HEK293 (cell line): ENCODE measurements at regions not wholly inside any gene's neighbourhood (a gene's known extent, or its start where the extent isn't known, plus 50 kb on each side); places are given as distances from the start of the nearest gene placed in this dataset.
"Not testable (repeated sequence)": the region's sequence is repeated elsewhere in the genome, so short reads cannot be mapped to it uniquely, and the experiment has no call there.

Experiments
- CTCF ChIA-PET: fragments of 350-600 bp; formaldehyde crosslinking; extraction: SDS; loops from one replicate; lab custom pipeline; 2021; ENCODE audit warnings: antibody characterized with exemption; lab: Yijun Ruan, JAX
- POLR2A ChIA-PET: fragments of 300-600 bp; formaldehyde crosslinking; extraction: SDS; loops from one replicate; lab custom pipeline; 2020; ENCODE audit warnings: antibody characterized with exemption, inconsistent platforms; lab: Yijun Ruan, JAX
- H3K27ac ChIP-seq: fragments of 200-500 bp; sonication (Bioruptor generic); 2 replicates; pipeline ENCODE4 v1.5.1; 2014; ENCODE audit warnings: low read depth, low read length, control low read depth, inconsistent platforms; ENCODE audit errors: extremely low read depth
- H3K36me3 ChIP-seq, 2 experiments: fragments of 200-500 bp in 1 of 2; sonication (Bioruptor generic) in 1 of 2; 1 replicate in 1 of 2; 2 replicates in 1 of 2; pipeline ENCODE4 v1.5.1; 2014 to 2017; ENCODE audit warnings: inconsistent platforms in 2 of 2, low read length in 2 of 2; ENCODE audit not compliant: control insufficient read depth in 2 of 2, insufficient read depth in 1 of 2
- H3K4me1 ChIP-seq: fragments of 200-500 bp; sonication (Bioruptor generic); 2 replicates; pipeline ENCODE4 v1.5.1; 2014; ENCODE audit warnings: mild to moderate bottlenecking, low read length, inconsistent platforms; ENCODE audit not compliant: control insufficient read depth, insufficient read depth
- H3K4me3 ChIP-seq: 2 replicates; pipeline ENCODE4 v1.5.1; 2011; ENCODE audit warnings: low read depth, mild to moderate bottlenecking, control low read depth, low read length, moderate library complexity
- H3K9me3 ChIP-seq: fragments of 200-500 bp; sonication (Bioruptor generic); 2 replicates; pipeline ENCODE4 v1.5.1; 2014; ENCODE audit warnings: low read depth, low read length, inconsistent platforms; ENCODE audit not compliant: control insufficient read depth, insufficient read depth
- BCL11B ChIP-seq: fragments of 450-650 bp; formaldehyde crosslinking; IDR thresholded peaks from 2 replicates; pipeline ENCODE4 v1.5.1; 2016; ENCODE audit warnings: low read depth, missing biosample characterization, missing genetic modification characterization
- GLIS2 ChIP-seq: fragments of 450-650 bp; formaldehyde crosslinking; IDR thresholded peaks from 2 replicates; pipeline ENCODE4 v1.5.1; 2016; ENCODE audit warnings: missing biosample characterization, missing genetic modification characterization
- MZF1 ChIP-seq: fragments of 450-650 bp; formaldehyde crosslinking; IDR thresholded peaks from 2 replicates; pipeline ENCODE4 v1.5.1; 2017; ENCODE audit warnings: missing biosample characterization, missing genetic modification characterization, borderline replicate concordance
- ZEB2 ChIP-seq: fragments of 450-650 bp; formaldehyde crosslinking; IDR thresholded peaks from 2 replicates; pipeline ENCODE4 v1.5.1; 2016; ENCODE audit warnings: missing biosample characterization, missing genetic modification characterization
- ZFP3 ChIP-seq: fragments of 450-650 bp; formaldehyde crosslinking; IDR thresholded peaks from 2 replicates; pipeline ENCODE4 v1.5.1; 2016; ENCODE audit warnings: low read depth, missing biosample characterization, missing genetic modification characterization
- ZNF146 ChIP-seq: fragments of 450-650 bp; formaldehyde crosslinking; IDR thresholded peaks from 2 replicates; pipeline ENCODE4 v1.5.1; 2016; ENCODE audit warnings: missing biosample characterization, missing genetic modification characterization
- ZNF157 ChIP-seq: fragments of 450-650 bp; formaldehyde crosslinking; IDR thresholded peaks from 2 replicates; pipeline ENCODE4 v1.5.1; 2016; ENCODE audit warnings: missing biosample characterization, missing genetic modification characterization
- ZNF19 ChIP-seq: fragments of 450-650 bp; formaldehyde crosslinking; IDR thresholded peaks from 2 replicates; pipeline ENCODE4; 2016; ENCODE audit warnings: missing biosample characterization, missing genetic modification characterization, low read depth
- ZNF23 ChIP-seq: fragments of 450-650 bp; formaldehyde crosslinking; IDR thresholded peaks from 2 replicates; pipeline ENCODE4 v1.5.1; 2016; ENCODE audit warnings: missing biosample characterization, missing genetic modification characterization, borderline replicate concordance
- ZNF621 ChIP-seq: fragments of 450-650 bp; formaldehyde crosslinking; IDR thresholded peaks from 2 replicates; pipeline ENCODE4 v1.5.1; 2017; ENCODE audit warnings: missing biosample characterization, missing genetic modification characterization
- TF ChIP-seq, protein P1 (sequence below): fragments of 450-650 bp; formaldehyde crosslinking; IDR thresholded peaks from 2 replicates; pipeline ENCODE4 v1.5.1; 2016; ENCODE audit warnings: missing biosample characterization, missing genetic modification characterization
- TF ChIP-seq, protein P2 (sequence below): fragments of 450-650 bp; formaldehyde crosslinking; IDR thresholded peaks from 2 replicates; pipeline ENCODE4 v1.5.1; 2016; ENCODE audit warnings: missing biosample characterization, missing genetic modification characterization, borderline replicate concordance
- TF ChIP-seq, protein P3 (sequence below): fragments of 450-650 bp; formaldehyde crosslinking; IDR thresholded peaks from 2 replicates; pipeline ENCODE4 v1.5.1; 2016; ENCODE audit warnings: missing biosample characterization, missing genetic modification characterization
- TF ChIP-seq, protein P4 (sequence below): fragments of 450-650 bp; formaldehyde crosslinking; IDR thresholded peaks from 2 replicates; pipeline ENCODE4 v1.5.1; 2017; ENCODE audit warnings: missing biosample characterization, missing genetic modification characterization

DNA sequence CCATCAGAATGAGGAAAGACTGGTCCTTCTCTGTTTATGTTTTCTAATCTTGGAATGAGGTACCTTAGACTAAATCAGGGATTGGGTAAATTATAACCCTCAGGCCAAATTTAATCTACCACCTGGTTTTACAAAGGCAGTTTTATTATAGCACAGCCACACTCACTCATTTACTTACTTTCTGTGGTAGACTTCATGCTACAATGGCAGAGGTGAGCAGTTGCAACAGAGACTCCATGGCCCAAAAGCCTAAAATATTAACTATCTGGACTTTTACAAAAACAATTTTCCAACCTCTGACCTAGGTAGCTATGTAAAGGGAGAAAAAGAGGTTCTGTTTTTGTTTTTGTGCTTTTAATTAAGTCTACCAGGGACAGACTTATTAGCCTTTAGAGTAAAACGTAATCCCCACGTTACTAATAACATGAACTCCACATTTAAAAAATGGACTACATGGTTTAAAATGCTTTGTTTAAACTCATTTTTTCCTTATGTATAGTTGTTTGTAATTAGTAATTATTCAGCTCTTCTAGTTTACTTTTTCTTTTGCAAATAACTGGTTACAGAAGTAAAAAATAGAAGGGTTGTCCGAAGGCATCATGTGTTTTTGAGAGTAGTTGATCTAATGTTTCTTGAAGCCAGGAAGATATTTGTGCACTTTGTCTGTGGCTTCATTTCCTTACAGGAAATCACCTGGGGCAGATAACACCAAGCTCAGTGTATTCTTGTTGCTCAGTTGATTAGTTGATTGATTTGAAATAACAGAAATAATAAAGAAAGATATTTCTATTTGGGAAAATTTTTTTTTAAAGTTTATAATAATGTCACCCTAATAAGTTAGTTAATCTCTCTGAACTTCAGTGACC, 57.6 kb upstream of the ATP2B1 start:
- no peak overlapping the region for H3K4me3 ChIP-seq

DNA sequence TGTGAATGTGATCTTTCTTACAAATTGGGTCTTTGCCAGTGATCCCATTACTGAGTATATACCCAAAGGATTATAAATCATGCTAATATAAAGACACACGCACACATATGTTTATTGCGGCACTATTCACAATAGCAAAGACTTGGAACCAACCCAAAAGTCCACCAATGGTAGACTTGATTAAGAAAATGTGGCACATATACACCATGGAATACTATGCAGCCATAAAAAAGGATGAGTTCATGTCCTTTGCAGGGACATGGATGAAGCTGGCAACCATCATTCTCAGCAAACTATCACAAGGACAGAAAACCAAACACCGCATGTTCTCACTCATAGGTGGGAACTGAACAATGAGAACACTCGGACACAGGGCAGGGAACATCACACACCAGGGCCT, 55.5 kb upstream of the ATP2B1 start:
- H3K36me3 ChIP-seq, H3K9me3 ChIP-seq, POLR2A ChIA-PET, H3K4me3 ChIP-seq, H3K4me1 ChIP-seq, H3K27ac ChIP-seq: not testable (repeated sequence)
- peak; percentile 98 for TF ChIP-seq ZNF146
- TF ChIP-seq, protein P1, sequence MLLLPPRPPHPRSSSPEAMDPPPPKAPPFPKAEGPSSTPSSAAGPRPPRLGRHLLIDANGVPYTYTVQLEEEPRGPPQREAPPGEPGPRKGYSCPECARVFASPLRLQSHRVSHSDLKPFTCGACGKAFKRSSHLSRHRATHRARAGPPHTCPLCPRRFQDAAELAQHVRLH (tag by site-specific recombination) = 0 out of 2 replicates have a peak, but pooled peaks have one; percentile 50
- CTCF ChIA-PET = interaction anchor here (1.1 kb wide), 1 partner anchor 340 kb away, joined by 3 read pairs; no protein-coding TSS in a partner anchor

More for the DNA sequence above, 57.6 kb upstream of the ATP2B1 start:
- H3K36me3 ChIP-seq = no peaks in the 10 kb centered on the region
- no peak for TF ChIP-seq GLIS2 (tag by site-specific recombination)
- peak; percentile 45; the same call in 1 of the 2 replicates for TF ChIP-seq MZF1 (tag by site-specific recombination)
- no peak for TF ChIP-seq ZNF19 (tag by site-specific recombination)
- ChIA-PET POLR2A (no interaction called here), CTCF (interaction anchor here (0.7 kb wide), 2 partner anchors 214 to 1175 kb away, joined by 4 to 5 read pairs; no protein-coding TSS in a partner anchor)
- no peaks in the 10 kb centered on the region for H3K9me3 ChIP-seq
- H3K4me1 ChIP-seq = no peaks in the 10 kb centered on the region
- H3K27ac ChIP-seq = no peak overlapping the region

DNA sequence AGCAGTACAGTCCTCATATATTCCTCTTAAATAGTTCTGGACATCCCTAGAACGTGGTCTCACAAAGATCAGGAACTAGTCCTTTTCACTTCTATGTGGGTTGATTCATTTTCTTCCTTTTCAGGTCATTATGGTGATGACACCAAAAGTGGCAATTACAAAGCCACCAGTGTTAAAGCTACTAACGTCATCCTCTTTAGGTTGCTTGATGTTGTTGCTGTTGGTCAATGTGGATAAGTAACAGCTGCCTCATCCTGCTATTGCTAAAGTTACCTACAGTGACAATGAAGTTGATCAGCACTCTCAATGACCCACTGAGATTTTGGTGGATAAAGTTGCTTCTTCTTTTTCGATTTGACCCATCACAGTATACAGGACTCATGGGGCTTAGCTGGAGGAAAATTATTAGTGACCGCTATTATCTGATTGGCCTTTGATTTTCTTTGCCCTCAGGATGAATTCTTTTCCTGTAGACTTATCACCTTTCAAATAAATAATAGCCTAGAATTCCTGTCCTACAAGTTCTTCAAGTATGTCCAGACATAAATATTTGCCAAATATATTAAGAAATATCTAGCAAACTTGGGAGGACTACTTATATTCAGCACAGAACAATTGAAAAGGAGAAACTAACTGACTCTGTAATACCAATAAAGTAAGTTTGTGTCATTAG, 54.0 kb upstream of the ATP2B1 start:
- H3K36me3 ChIP-seq = no peaks in the 10 kb centered on the region
- no peak overlapping the region for H3K27ac ChIP-seq
- TF ChIP-seq ZNF23 (tag by site-specific recombination) = no peak
- no peak for TF ChIP-seq ZNF157 (tag by site-specific recombination)
- TF ChIP-seq ZFP3 = no peak
- no peak for TF ChIP-seq ZNF621 (tag by site-specific recombination)
- TF ChIP-seq ZEB2 = no peak
- TF ChIP-seq, protein P2, sequence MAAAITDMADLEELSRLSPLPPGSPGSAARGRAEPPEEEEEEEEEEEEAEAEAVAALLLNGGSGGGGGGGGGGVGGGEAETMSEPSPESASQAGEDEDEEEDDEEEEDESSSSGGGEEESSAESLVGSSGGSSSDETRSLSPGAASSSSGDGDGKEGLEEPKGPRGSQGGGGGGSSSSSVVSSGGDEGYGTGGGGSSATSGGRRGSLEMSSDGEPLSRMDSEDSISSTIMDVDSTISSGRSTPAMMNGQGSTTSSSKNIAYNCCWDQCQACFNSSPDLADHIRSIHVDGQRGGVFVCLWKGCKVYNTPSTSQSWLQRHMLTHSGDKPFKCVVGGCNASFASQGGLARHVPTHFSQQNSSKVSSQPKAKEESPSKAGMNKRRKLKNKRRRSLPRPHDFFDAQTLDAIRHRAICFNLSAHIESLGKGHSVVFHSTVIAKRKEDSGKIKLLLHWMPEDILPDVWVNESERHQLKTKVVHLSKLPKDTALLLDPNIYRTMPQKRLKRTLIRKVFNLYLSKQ = no peak
- TF ChIP-seq, protein P3, sequence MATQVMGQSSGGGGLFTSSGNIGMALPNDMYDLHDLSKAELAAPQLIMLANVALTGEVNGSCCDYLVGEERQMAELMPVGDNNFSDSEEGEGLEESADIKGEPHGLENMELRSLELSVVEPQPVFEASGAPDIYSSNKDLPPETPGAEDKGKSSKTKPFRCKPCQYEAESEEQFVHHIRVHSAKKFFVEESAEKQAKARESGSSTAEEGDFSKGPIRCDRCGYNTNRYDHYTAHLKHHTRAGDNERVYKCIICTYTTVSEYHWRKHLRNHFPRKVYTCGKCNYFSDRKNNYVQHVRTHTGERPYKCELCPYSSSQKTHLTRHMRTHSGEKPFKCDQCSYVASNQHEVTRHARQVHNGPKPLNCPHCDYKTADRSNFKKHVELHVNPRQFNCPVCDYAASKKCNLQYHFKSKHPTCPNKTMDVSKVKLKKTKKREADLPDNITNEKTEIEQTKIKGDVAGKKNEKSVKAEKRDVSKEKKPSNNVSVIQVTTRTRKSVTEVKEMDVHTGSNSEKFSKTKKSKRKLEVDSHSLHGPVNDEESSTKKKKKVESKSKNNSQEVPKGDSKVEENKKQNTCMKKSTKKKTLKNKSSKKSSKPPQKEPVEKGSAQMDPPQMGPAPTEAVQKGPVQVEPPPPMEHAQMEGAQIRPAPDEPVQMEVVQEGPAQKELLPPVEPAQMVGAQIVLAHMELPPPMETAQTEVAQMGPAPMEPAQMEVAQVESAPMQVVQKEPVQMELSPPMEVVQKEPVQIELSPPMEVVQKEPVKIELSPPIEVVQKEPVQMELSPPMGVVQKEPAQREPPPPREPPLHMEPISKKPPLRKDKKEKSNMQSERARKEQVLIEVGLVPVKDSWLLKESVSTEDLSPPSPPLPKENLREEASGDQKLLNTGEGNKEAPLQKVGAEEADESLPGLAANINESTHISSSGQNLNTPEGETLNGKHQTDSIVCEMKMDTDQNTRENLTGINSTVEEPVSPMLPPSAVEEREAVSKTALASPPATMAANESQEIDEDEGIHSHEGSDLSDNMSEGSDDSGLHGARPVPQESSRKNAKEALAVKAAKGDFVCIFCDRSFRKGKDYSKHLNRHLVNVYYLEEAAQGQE = no peak
- no peak for TF ChIP-seq BCL11B (tag by site-specific recombination)
- TF ChIP-seq, protein P4, sequence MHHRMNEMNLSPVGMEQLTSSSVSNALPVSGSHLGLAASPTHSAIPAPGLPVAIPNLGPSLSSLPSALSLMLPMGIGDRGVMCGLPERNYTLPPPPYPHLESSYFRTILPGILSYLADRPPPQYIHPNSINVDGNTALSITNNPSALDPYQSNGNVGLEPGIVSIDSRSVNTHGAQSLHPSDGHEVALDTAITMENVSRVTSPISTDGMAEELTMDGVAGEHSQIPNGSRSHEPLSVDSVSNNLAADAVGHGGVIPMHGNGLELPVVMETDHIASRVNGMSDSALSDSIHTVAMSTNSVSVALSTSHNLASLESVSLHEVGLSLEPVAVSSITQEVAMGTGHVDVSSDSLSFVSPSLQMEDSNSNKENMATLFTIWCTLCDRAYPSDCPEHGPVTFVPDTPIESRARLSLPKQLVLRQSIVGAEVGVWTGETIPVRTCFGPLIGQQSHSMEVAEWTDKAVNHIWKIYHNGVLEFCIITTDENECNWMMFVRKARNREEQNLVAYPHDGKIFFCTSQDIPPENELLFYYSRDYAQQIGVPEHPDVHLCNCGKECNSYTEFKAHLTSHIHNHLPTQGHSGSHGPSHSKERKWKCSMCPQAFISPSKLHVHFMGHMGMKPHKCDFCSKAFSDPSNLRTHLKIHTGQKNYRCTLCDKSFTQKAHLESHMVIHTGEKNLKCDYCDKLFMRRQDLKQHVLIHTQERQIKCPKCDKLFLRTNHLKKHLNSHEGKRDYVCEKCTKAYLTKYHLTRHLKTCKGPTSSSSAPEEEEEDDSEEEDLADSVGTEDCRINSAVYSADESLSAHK (tag by site-specific recombination) = no peak
- no peaks in the 10 kb centered on the region for H3K4me1 ChIP-seq
- POLR2A ChIA-PET = no interaction called here
- H3K4me3 ChIP-seq = no peak overlapping the region
- H3K9me3 ChIP-seq = no peaks in the 10 kb centered on the region
- CTCF ChIA-PET = interaction anchor here (1.1 kb wide), 1 partner anchor 341 kb away, joined by 3 read pairs; no protein-coding TSS in a partner anchor
